ENCODE measurements at regions not wholly inside any gene's neighbourhood (a gene's known extent, or its start where the extent isn't known, plus 50 kb on each side); places are given as distances from the start of the nearest gene placed in this dataset.
"Not testable (repeated sequence)": the region's sequence is repeated elsewhere in the genome, so short reads cannot be mapped to it uniquely, and the experiment has no call there.

GRCh38 chr16:79938575-79938974, 338.0 kb upstream of the MAF start:
- Histone ChIP-seq H4K8ac (replicated peaks; ENCODE audit: insufficient read length, low read depth, low read length) (no peak overlapping the region), H3K4ac (ENCODE audit: low read depth, low read length) (no peak overlapping the region), H3K9me3 (ENCODE audit: control insufficient read depth, low read depth, low read length) (no peaks in the 10 kb centered on the region), H3K18ac (ENCODE audit: insufficient read length, low read depth, low read length) (no peak overlapping the region), H2AK5ac (ENCODE audit: insufficient read length, low read length) (no peak overlapping the region), H2BK120ac (ENCODE audit: low read depth, low read length, poor library complexity, severe bottlenecking) (no peak overlapping the region), H3K79me1 (ENCODE audit: insufficient read depth, low read depth, low read length, poor library complexity, severe bottlenecking) (no peaks in the 10 kb centered on the region), H4K5ac (ENCODE audit: insufficient read length, low read depth, low read length) (no peak overlapping the region), H3K23ac (ENCODE audit: insufficient read length, low read depth, low read length) (no peak overlapping the region), H3K56ac (ENCODE audit: insufficient read length, low read depth, low read length) (no peak overlapping the region), H2BK5ac (ENCODE audit: insufficient read length, low read length) (no peak overlapping the region), H3K9ac (ENCODE audit: extremely low read depth, insufficient read length, low read length) (no peak overlapping the region), H2BK12ac (ENCODE audit: insufficient read length, low read depth, low read length) (no peak overlapping the region), H2AFZ (ENCODE audit: low read length) (no peak overlapping the region), H2BK20ac (ENCODE audit: low read depth, low read length, poor library complexity, severe bottlenecking) (no peak overlapping the region), H3K27ac (ENCODE audit: insufficient read length, low read depth, low read length) (no peak overlapping the region), H4K20me1 (ENCODE audit: control insufficient read depth, insufficient read depth, insufficient read length) (no peaks in the 10 kb centered on the region), H3K4me1 (ENCODE audit: insufficient read depth, low read length) (no peaks in the 10 kb centered on the region; the same call in 1 of the 2 replicates), H3K4me2 (ENCODE audit: insufficient read depth, insufficient read length, low read length) (no peak overlapping the region), H3K79me2 (ENCODE audit: insufficient read depth, low read length) (no peaks in the 10 kb centered on the region), H3T11ph (ENCODE audit: low read length) (no peak overlapping the region), H2BK15ac (ENCODE audit: low read depth, low read length) (no peak overlapping the region), H3K27me3 (ENCODE audit: insufficient read depth, low read length) (no peaks in the 10 kb centered on the region), H3K23me2 (ENCODE audit: insufficient read length, low read depth, low read length, poor library complexity, severe bottlenecking) (no peaks in the 10 kb centered on the region), H4K91ac (ENCODE audit: insufficient read length, low read depth, low read length) (no peak overlapping the region), H3K14ac (ENCODE audit: insufficient read depth, low read length) (no peak overlapping the region)
- Mint-ChIP-seq H3K4me3 (no peak overlapping the region), H3K27ac (no peak overlapping the region), H3K36me3 (ENCODE audit: insufficient read depth in 1 of 3, low read depth in 3 of 3) (no peaks in the 10 kb centered on the region), H3K4me1 (no peaks in the 10 kb centered on the region), H3K27me3 (ENCODE audit: low read depth) (no peaks in the 10 kb centered on the region), H3K9me3 (no peaks in the 10 kb centered on the region)
- no CpG with 5 or more reads among the region's 4 CpGs for WGBS (ENCODE audit: extremely low coverage, insufficient read length, low lambda C conversion rate)
- DNase-seq = no peak
- no peak for TF ChIP-seq CTCF (conservative IDR thresholded peaks at IDR 0.05)

- H3T11ph ChIP-seq (ENCODE audit: low read length); H3K27ac Mint-ChIP-seq; H3K27ac ChIP-seq (ENCODE audit: insufficient read length, low read depth, low read length); H3K4me2 ChIP-seq (ENCODE audit: insufficient read depth, insufficient read length, low read length); H3K23me2 ChIP-seq (ENCODE audit: insufficient read length, low read depth, low read length, poor library complexity, severe bottlenecking); H3K79me2 ChIP-seq (ENCODE audit: insufficient read depth, low read length); H3K4me3 Mint-ChIP-seq; H3K4me1 ChIP-seq (ENCODE audit: insufficient read depth, low read length); H3K9me3 ChIP-seq (ENCODE audit: control insufficient read depth, low read depth, low read length); H3K56ac ChIP-seq (ENCODE audit: insufficient read length, low read depth, low read length); H3K9ac ChIP-seq (ENCODE audit: extremely low read depth, insufficient read length, low read length); H3K23ac ChIP-seq (ENCODE audit: insufficient read length, low read depth, low read length); H3K14ac ChIP-seq (ENCODE audit: insufficient read depth, low read length); H2BK15ac ChIP-seq (ENCODE audit: low read depth, low read length); H4K20me1 ChIP-seq (ENCODE audit: control insufficient read depth, insufficient read depth, insufficient read length); H3K36me3 Mint-ChIP-seq (ENCODE audit: insufficient read depth in 1 of 3, low read depth in 3 of 3); H3K27me3 Mint-ChIP-seq (ENCODE audit: low read depth); H2BK12ac ChIP-seq (ENCODE audit: insufficient read length, low read depth, low read length); H4K91ac ChIP-seq (ENCODE audit: insufficient read length, low read depth, low read length); H2BK5ac ChIP-seq (ENCODE audit: insufficient read length, low read length); H4K5ac ChIP-seq (ENCODE audit: insufficient read length, low read depth, low read length); H4K8ac ChIP-seq (replicated peaks; ENCODE audit: insufficient read length, low read depth, low read length); H2AFZ ChIP-seq (ENCODE audit: low read length); H3K27me3 ChIP-seq (ENCODE audit: insufficient read depth, low read length); H2AK5ac ChIP-seq (ENCODE audit: insufficient read length, low read length); DNase-seq; H2BK20ac ChIP-seq (ENCODE audit: low read depth, low read length, poor library complexity, severe bottlenecking); H3K79me1 ChIP-seq (ENCODE audit: insufficient read depth, low read depth, low read length, poor library complexity, severe bottlenecking); H3K9me3 Mint-ChIP-seq; H3K18ac ChIP-seq (ENCODE audit: insufficient read length, low read depth, low read length); H2BK120ac ChIP-seq (ENCODE audit: low read depth, low read length, poor library complexity, severe bottlenecking); H3K4ac ChIP-seq (ENCODE audit: low read depth, low read length); H3K4me1 Mint-ChIP-seq: not testable (repeated sequence)
Observed at GRCh38 chr16:79937671-79938070, 337.1 kb upstream of the MAF start.

Data from H9 (cell line).